Caki2 (cell line): ENCODE measurements at regions not wholly inside any gene's neighbourhood (a gene's known extent, or its start where the extent isn't known, plus 50 kb on each side); places are given as distances from the start of the nearest gene placed in this dataset.
"Not testable (repeated sequence)": the region's sequence is repeated elsewhere in the genome, so short reads cannot be mapped to it uniquely, and the experiment has no call there.

ENCODE experiments used
- DNase-seq: peaks from one replicate; pipeline ENCODE4 v3.0.0-alpha.2; 2015; ENCODE audit warnings: low read depth
- in situ Hi-C: cut with HindIII; loops from 2 replicates; pipeline ENCODE4 v1.10.0; 2016; ENCODE audit warnings: low sequenced_read_pairs, low pct_unique_long_range_greater_than_20kb, mixed read lengths

GRCh38 chr5:152787709-152788217 is 382.7 kb upstream of the NMUR2 start:
- DNase-seq, in situ Hi-C loops: not testable (repeated sequence)

GRCh38 chr5:152801886-152802285 is 396.8 kb upstream of the NMUR2 start:
- in situ Hi-C loops = no loop called here
- no peak for DNase-seq

- DNase-seq = no peak
- in situ Hi-C loops = no loop called here
Measured at GRCh38 chr5:152804179-152804578, 399.1 kb upstream of the NMUR2 start.

GRCh38 chr5:152811988-152812387 is 406.9 kb upstream of the NMUR2 start:
- DNase-seq = no peak
- in situ Hi-C loops = no loop called here

- in situ Hi-C loops = no loop called here
- DNase-seq = no peak
Measured at GRCh38 chr5:152813526-152813925, 408.4 kb upstream of the NMUR2 start.

- in situ Hi-C loops = no loop called here
- DNase-seq = no peak
Measured at GRCh38 chr5:152819891-152820290, 414.8 kb upstream of the NMUR2 start.

- in situ Hi-C loops = no loop called here
- no peak for DNase-seq
Measured at GRCh38 chr5:152824316-152824715, 419.2 kb upstream of the NMUR2 start.

- in situ Hi-C loops = no loop called here
Measured at GRCh38 chr5:152838241-152838786, 433.2 kb upstream of the NMUR2 start.

GRCh38 chr5:152844713-152845112 is 439.6 kb upstream of the NMUR2 start:
- no peak for DNase-seq
- in situ Hi-C loops = no loop called here

More at GRCh38 chr5:152838241-152838786, 433.2 kb upstream of the NMUR2 start:
- no peak for DNase-seq

GRCh38 chr5:152853361-152853760 is 448.3 kb upstream of the NMUR2 start:
- no peak for DNase-seq
- in situ Hi-C loops = no loop called here

- DNase-seq = no peak
- in situ Hi-C loops = no loop called here
Measured at GRCh38 chr5:152855441-152855840, 450.4 kb upstream of the NMUR2 start.

GRCh38 chr5:152861231-152861630 is 456.2 kb upstream of the NMUR2 start:
- in situ Hi-C loops = no loop called here

GRCh38 chr5:152864447-152864846 is 459.4 kb upstream of the NMUR2 start:
- in situ Hi-C loops = no loop called here
- no peak for DNase-seq

More at GRCh38 chr5:152861231-152861630, 456.2 kb upstream of the NMUR2 start:
- DNase-seq = no peak

GRCh38 chr5:152864991-152865390 is 459.9 kb upstream of the NMUR2 start:
- DNase-seq = no peak
- in situ Hi-C loops = no loop called here

GRCh38 chr5:152869971-152870370 is 464.9 kb upstream of the NMUR2 start:
- in situ Hi-C loops = no loop called here

GRCh38 chr5:152882621-152883020 is 477.5 kb upstream of the NMUR2 start:
- in situ Hi-C loops = no loop called here
- DNase-seq = no peak

More at GRCh38 chr5:152869971-152870370, 464.9 kb upstream of the NMUR2 start:
- no peak for DNase-seq

GRCh38 chr5:152883066-152883775 is 478.1 kb upstream of the NMUR2 start:
- in situ Hi-C loops = no loop called here

GRCh38 chr5:152884006-152884405 is 478.9 kb upstream of the NMUR2 start:
- in situ Hi-C loops = no loop called here
- no peak for DNase-seq

More at GRCh38 chr5:152883066-152883775, 478.1 kb upstream of the NMUR2 start:
- no peak for DNase-seq

- in situ Hi-C loops = no loop called here
- no peak for DNase-seq
Measured at GRCh38 chr5:152900332-152900731, 495.3 kb upstream of the NMUR2 start.

GRCh38 chr5:152901754-152902153 is 496.7 kb upstream of the NMUR2 start:
- in situ Hi-C loops = no loop called here
- DNase-seq = no peak
